Mammary epithelial cell (primary cell): ENCODE measurements at regions not wholly inside any gene's neighbourhood (a gene's known extent, or its start where the extent isn't known, plus 50 kb on each side); places are given as distances from the start of the nearest gene placed in this dataset.

Source experiments
- EZH2 ChIP-seq: IDR thresholded peaks from 2 replicates; pipeline ENCODE4 v1.6.1; 2012; ENCODE audit warnings: low read length, inconsistent platforms, borderline replicate concordance
- TF ChIP-seq, protein P1 (sequence below), 2 donors: IDR thresholded peaks in 1 of 2; conservative IDR thresholded peaks in 1 of 2; 2 replicates each; pipeline ENCODE4 v1.5.1; 2011 to 2012; ENCODE audit warnings: inconsistent platforms in 2 of 2, low read length in 2 of 2, mild to moderate bottlenecking in 2 of 2, control low read depth in 1 of 2, low read depth in 1 of 2; ENCODE audit not compliant: insufficient read depth in 1 of 2; ENCODE audit errors: extremely low read depth in 1 of 2

GRCh38 chr6:167474725-167475124, 149.8 kb downstream of the TTLL2 start:
- no peak for TF ChIP-seq EZH2
- TF ChIP-seq, protein P1, sequence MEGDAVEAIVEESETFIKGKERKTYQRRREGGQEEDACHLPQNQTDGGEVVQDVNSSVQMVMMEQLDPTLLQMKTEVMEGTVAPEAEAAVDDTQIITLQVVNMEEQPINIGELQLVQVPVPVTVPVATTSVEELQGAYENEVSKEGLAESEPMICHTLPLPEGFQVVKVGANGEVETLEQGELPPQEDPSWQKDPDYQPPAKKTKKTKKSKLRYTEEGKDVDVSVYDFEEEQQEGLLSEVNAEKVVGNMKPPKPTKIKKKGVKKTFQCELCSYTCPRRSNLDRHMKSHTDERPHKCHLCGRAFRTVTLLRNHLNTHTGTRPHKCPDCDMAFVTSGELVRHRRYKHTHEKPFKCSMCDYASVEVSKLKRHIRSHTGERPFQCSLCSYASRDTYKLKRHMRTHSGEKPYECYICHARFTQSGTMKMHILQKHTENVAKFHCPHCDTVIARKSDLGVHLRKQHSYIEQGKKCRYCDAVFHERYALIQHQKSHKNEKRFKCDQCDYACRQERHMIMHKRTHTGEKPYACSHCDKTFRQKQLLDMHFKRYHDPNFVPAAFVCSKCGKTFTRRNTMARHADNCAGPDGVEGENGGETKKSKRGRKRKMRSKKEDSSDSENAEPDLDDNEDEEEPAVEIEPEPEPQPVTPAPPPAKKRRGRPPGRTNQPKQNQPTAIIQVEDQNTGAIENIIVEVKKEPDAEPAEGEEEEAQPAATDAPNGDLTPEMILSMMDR (conservative IDR thresholded peaks at IDR 0.05 in 1 of 2, IDR thresholded peaks at IDR 0.05 in 1 of 2; ENCODE audit: extremely low read depth in 1 of 2, insufficient read depth in 1 of 2, low read depth in 1 of 2, low read length in 2 of 2) = no peak
